ENCODE measurements at regions not wholly inside any gene's neighbourhood (a gene's known extent, or its start where the extent isn't known, plus 50 kb on each side); places are given as distances from the start of the nearest gene placed in this dataset.

DNA sequence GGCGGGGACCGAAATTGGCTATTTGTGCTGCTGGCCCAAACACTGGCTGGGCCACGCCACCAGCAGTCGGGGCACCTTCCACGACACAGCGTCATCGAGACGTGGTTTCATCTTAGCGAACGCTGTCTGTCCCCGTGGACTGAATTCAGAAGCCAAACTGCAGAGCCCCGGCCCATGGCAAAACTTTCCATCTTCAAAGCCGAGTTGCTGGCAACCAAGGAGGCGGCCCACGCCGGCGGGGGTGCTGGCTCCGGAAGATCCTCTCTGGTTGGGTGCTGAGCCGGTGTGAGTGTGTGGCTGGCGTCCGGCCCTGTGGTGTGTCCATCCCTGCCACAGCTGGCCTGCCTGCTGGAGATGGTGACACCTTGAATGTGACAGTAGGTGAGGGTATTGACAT lies 96.6 kb upstream of the ADRA2C start:
- Histone ChIP-seq H3K4me3 (no peak overlapping the region), H3K27ac (no peak overlapping the region), H3K4me1 (no peaks in the 10 kb centered on the region), H3K9me3 (peaks cover 0 to 4% (median 0%) of the 10 kb centered on the region in 4 donors), H3K36me3 (no peaks in the 10 kb centered on the region), H3K27me3 (peaks cover 0 to 7% (median 0%) of the 10 kb centered on the region in 3 donors)
- no peak for TF ChIP-seq POLR2AphosphoS5 (IDR thresholded peaks at IDR 0.05)
- TF ChIP-seq, protein P1, sequence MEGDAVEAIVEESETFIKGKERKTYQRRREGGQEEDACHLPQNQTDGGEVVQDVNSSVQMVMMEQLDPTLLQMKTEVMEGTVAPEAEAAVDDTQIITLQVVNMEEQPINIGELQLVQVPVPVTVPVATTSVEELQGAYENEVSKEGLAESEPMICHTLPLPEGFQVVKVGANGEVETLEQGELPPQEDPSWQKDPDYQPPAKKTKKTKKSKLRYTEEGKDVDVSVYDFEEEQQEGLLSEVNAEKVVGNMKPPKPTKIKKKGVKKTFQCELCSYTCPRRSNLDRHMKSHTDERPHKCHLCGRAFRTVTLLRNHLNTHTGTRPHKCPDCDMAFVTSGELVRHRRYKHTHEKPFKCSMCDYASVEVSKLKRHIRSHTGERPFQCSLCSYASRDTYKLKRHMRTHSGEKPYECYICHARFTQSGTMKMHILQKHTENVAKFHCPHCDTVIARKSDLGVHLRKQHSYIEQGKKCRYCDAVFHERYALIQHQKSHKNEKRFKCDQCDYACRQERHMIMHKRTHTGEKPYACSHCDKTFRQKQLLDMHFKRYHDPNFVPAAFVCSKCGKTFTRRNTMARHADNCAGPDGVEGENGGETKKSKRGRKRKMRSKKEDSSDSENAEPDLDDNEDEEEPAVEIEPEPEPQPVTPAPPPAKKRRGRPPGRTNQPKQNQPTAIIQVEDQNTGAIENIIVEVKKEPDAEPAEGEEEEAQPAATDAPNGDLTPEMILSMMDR (IDR thresholded peaks at IDR 0.05), result no peak
- TF ChIP-seq EP300 (IDR thresholded peaks at IDR 0.05), result no peak
- no peak for TF ChIP-seq POLR2A (IDR thresholded peaks at IDR 0.05)
- intact Hi-C loops (cut with DNase I), result no loop called here
- no peak for DNase-seq
- 92 to 94% methylated on average over 21 of the region's 21 CpGs for WGBS, 2 donors

DNA sequence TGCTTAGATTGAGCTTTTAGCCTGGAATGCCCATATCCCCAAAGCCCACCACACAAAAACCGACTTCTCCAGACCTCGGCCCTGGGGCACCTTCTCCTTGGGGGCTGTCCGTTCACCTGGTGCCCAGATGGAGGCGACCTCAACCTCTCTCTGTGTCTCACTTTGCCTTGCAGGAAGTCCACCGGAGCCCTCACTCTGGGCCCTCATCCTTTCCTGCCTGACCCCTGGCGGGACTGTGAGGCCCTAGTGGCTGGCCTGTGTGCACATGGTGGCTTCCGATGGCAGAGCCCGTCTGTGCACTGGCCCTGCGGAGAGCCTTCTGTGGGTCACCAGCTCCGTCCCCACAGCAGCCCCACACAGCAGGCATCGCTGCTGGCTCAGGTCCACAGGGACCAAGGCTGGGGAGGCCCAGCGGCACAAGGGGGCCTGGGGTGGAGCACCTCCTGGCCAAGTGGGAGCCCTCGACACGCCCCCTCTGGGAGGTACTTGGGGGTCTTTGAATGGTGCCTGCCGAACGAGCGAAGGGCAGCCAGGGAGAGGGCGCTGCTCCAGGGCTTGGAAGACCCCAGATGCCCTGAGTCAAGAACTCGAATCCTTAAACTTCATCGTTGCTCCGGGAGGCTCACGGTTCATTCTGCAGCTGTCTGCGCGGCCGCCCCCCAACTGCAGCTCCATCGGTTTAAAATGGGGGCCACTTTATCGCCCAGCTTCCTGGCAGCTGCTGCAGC lies 97.2 kb upstream of the ADRA2C start:
- TF ChIP-seq EP300 (IDR thresholded peaks at IDR 0.05) (no peak), POLR2A (IDR thresholded peaks at IDR 0.05) (no peak), POLR2AphosphoS5 (IDR thresholded peaks at IDR 0.05) (no peak)
- TF ChIP-seq, protein P1 (IDR thresholded peaks at IDR 0.05), result no peak
- 90% methylated on average over 27 of the region's 27 CpGs for WGBS, 2 donors
- no peaks in the 10 kb centered on the region for H3K4me1 ChIP-seq
- H3K27me3 ChIP-seq, result peaks cover 0 to 7% (median 0%) of the 10 kb centered on the region in 3 donors
- no peak overlapping the region for H3K4me3 ChIP-seq
- peaks cover 0 to 4% (median 0%) of the 10 kb centered on the region in 4 donors for H3K9me3 ChIP-seq
- H3K27ac ChIP-seq, result no peak overlapping the region
- no peak for DNase-seq
- intact Hi-C loops (cut with DNase I), result no loop called here
- no peaks in the 10 kb centered on the region for H3K36me3 ChIP-seq

DNA sequence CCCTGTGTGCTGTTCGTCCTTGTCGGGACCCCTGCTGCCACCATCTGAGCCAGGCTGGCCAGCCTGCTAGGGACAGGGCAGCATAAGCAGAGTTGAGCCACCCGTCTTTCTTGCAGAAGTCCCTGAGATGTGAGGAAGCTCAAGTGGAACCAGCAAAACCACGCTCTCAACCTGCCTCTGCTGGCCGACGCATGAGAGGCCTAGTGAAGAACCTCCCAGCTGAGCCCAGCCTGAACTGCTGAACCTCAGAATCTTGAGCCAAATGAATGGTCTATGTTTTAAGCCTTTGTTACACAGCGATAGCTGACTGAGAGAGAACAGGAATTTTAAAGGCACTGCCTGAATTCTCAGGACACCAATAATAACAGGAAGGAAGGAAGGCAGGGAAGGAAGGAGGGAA lies 98.9 kb upstream of the ADRA2C start:
- no peaks in the 10 kb centered on the region for H3K4me1 ChIP-seq
- no peak for DNase-seq
- TF ChIP-seq POLR2AphosphoS5 (IDR thresholded peaks at IDR 0.05) (no peak), EP300 (IDR thresholded peaks at IDR 0.05) (no peak), POLR2A (IDR thresholded peaks at IDR 0.05) (no peak)
- TF ChIP-seq, protein P1 (IDR thresholded peaks at IDR 0.05), result no peak
- no peak overlapping the region for H3K4me3 ChIP-seq
- H3K27me3 ChIP-seq, result peaks cover 0 to 3% (median 0%) of the 10 kb centered on the region in 3 donors
- no peak overlapping the region for H3K27ac ChIP-seq
- 81 to 82% methylated on average over 7 of the region's 7 CpGs for WGBS, 2 donors
- peaks cover 0 to 4% (median 0%) of the 10 kb centered on the region in 4 donors for H3K9me3 ChIP-seq
- intact Hi-C loops (cut with DNase I), result no loop called here
- H3K36me3 ChIP-seq, result no peaks in the 10 kb centered on the region

DNA sequence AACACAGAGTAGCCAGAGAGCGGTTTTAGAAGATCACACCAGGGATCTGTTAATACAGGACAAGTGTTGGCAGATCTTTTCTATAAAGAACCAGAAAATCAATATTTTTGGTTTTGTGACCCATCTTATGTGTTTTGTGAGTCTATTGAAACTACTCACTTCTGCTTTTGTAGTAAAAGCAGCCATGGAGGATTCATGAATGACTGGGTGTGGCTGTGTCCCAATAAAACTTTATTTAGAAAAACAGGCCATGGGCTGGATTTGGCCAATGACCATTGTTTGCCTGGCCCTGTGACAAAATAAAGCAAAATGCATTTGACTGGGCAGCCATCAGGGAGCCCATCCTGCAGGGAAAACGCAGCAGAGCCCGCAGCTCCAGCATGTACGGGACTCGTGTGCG lies 99.9 kb upstream of the ADRA2C start:
- TF ChIP-seq, protein P1 (IDR thresholded peaks at IDR 0.05), result no peak
- no peak for TF ChIP-seq POLR2AphosphoS5 (IDR thresholded peaks at IDR 0.05)
- TF ChIP-seq EP300 (IDR thresholded peaks at IDR 0.05), result no peak
- TF ChIP-seq POLR2A (IDR thresholded peaks at IDR 0.05), result no peak
- peaks cover 0 to 4% (median 0%) of the 10 kb centered on the region in 4 donors for H3K9me3 ChIP-seq
- intact Hi-C loops (cut with DNase I), result no loop called here
- no peak overlapping the region for H3K27ac ChIP-seq
- no peaks in the 10 kb centered on the region for H3K36me3 ChIP-seq
- DNase-seq, result no peak
- 87 to 94% methylated on average over 6 of the region's 6 CpGs for WGBS, 2 donors
- no peaks in the 10 kb centered on the region for H3K4me1 ChIP-seq
- H3K4me3 ChIP-seq, result no peak overlapping the region
- peaks cover 0 to 4% (median 0%) of the 10 kb centered on the region in 3 donors for H3K27me3 ChIP-seq

Measured in sigmoid colon (tissue), 6 donors.